Epithelial cell of prostate (primary cell): ENCODE measurements at regions not wholly inside any gene's neighbourhood (a gene's known extent, or its start where the extent isn't known, plus 50 kb on each side); places are given as distances from the start of the nearest gene placed in this dataset.
"Not testable (repeated sequence)": the region's sequence is repeated elsewhere in the genome, so short reads cannot be mapped to it uniquely, and the experiment has no call there.

ENCODE experiments used
- DNase-seq: peaks from one replicate; pipeline ENCODE4 v3.0.0-alpha.2; 2011; ENCODE audit warnings: low read depth, low spot score
- H3K27ac ChIP-seq: fragments of 450-650 bp; 2 replicates; pipeline ENCODE4 v1.5.1; 2017; ENCODE audit warnings: mild to moderate bottlenecking

GRCh38 chr3:153976891-153977554 is 144.2 kb upstream of the ARHGEF26 start:
- DNase-seq: no peak

GRCh38 chr3:153978006-153978405 is 143.2 kb upstream of the ARHGEF26 start:
- no peak overlapping the region for H3K27ac ChIP-seq
- DNase-seq: no peak

More at GRCh38 chr3:153976891-153977554, 144.2 kb upstream of the ARHGEF26 start:
- H3K27ac ChIP-seq: peak overlapping the region; percentile 17

GRCh38 chr3:153979418-153980251 is 141.6 kb upstream of the ARHGEF26 start:
- peak overlapping the region; percentile 36 for H3K27ac ChIP-seq

GRCh38 chr3:153980252-153980590 is 141.0 kb upstream of the ARHGEF26 start:
- H3K27ac ChIP-seq: peak overlapping the region; percentile 36
- DNase-seq: peak; percentile 31

More at GRCh38 chr3:153979418-153980251, 141.6 kb upstream of the ARHGEF26 start:
- DNase-seq: no peak

- DNase-seq, H3K27ac ChIP-seq: not testable (repeated sequence)
Observed at GRCh38 chr3:153997364-153997763, 123.8 kb upstream of the ARHGEF26 start.

GRCh38 chr3:154003649-154004048 is 117.5 kb upstream of the ARHGEF26 start:
- no peak for DNase-seq
- no peak overlapping the region for H3K27ac ChIP-seq

- DNase-seq: no peak
- H3K27ac ChIP-seq: no peak overlapping the region
Observed at GRCh38 chr3:154011036-154011435, 110.2 kb upstream of the ARHGEF26 start.

GRCh38 chr3:154013736-154014135 is 107.5 kb upstream of the ARHGEF26 start:
- no peak for DNase-seq
- H3K27ac ChIP-seq: no peak overlapping the region

GRCh38 chr3:154015307-154015706 is 105.9 kb upstream of the ARHGEF26 start:
- H3K27ac ChIP-seq: no peak overlapping the region

GRCh38 chr3:154018100-154018696 is 103.0 kb upstream of the ARHGEF26 start:
- no peak for DNase-seq
- no peak overlapping the region for H3K27ac ChIP-seq

More at GRCh38 chr3:154015307-154015706, 105.9 kb upstream of the ARHGEF26 start:
- no peak for DNase-seq

GRCh38 chr3:154022606-154023005 is 98.6 kb upstream of the ARHGEF26 start:
- no peak overlapping the region for H3K27ac ChIP-seq
- peak; percentile 10 for DNase-seq

GRCh38 chr3:154023148-154023547 is 98.0 kb upstream of the ARHGEF26 start:
- no peak overlapping the region for H3K27ac ChIP-seq
- DNase-seq: peak; percentile 50

GRCh38 chr3:154025007-154025406 is 96.2 kb upstream of the ARHGEF26 start:
- DNase-seq: no peak
- H3K27ac ChIP-seq: no peak overlapping the region

GRCh38 chr3:154029926-154030325 is 91.3 kb upstream of the ARHGEF26 start:
- DNase-seq: no peak
- no peak overlapping the region for H3K27ac ChIP-seq

- DNase-seq: no peak
- no peak overlapping the region for H3K27ac ChIP-seq
Observed at GRCh38 chr3:154034797-154035330, 86.3 kb upstream of the ARHGEF26 start.

- no peak overlapping the region for H3K27ac ChIP-seq
- no peak for DNase-seq
Observed at GRCh38 chr3:154040283-154040682, 80.9 kb upstream of the ARHGEF26 start.

GRCh38 chr3:154044671-154045070 is 76.5 kb upstream of the ARHGEF26 start:
- DNase-seq: no peak
- H3K27ac ChIP-seq: no peak overlapping the region

GRCh38 chr3:154050216-154050615 is 71.0 kb upstream of the ARHGEF26 start:
- DNase-seq: no peak
- H3K27ac ChIP-seq: no peak overlapping the region

GRCh38 chr3:154050766-154051165 is 70.4 kb upstream of the ARHGEF26 start:
- H3K27ac ChIP-seq: no peak overlapping the region
- DNase-seq: no peak

- peak overlapping the region; percentile 0 for H3K27ac ChIP-seq
- DNase-seq: peak; percentile 33
Observed at GRCh38 chr3:154059833-154060232, 61.4 kb upstream of the ARHGEF26 start.
